Panc1 (cell line): ENCODE measurements at regions not wholly inside any gene's neighbourhood (a gene's known extent, or its start where the extent isn't known, plus 50 kb on each side); places are given as distances from the start of the nearest gene placed in this dataset.

Source experiments
- ATAC-seq: fragments of 200-7000 bp; cut with Tn5 transposase; 2 replicates; pipeline ENCODE4 v1.9.1; 2020; ENCODE audit warnings: mild to moderate bottlenecking, moderate library complexity
- BruUV-seq: library from RNA; stranded (reverse); fragments of 400-500 nt; replicated peaks from 2 replicates; lab custom pipeline; 2021; lab: Mats Ljungman, UMichigan
- CTCF ChIA-PET: fragments of 300-600 bp; sonication (Branson Sonifier 250); formaldehyde crosslinking; loops from one replicate; lab custom pipeline; 2022; ENCODE audit warnings: antibody characterized with exemption; lab: Charles Lee
- POLR2A ChIA-PET: fragments of 300-600 bp; sonication (Branson Sonifier 250); formaldehyde crosslinking; loops from one replicate; lab custom pipeline; 2022; ENCODE audit warnings: antibody characterized with exemption; lab: Charles Lee
- DNase-seq: peaks from one replicate; pipeline ENCODE4 v3.0.0-alpha.2; 2010; ENCODE audit warnings: low read depth, low spot score
- H3K27ac ChIP-seq: 2 replicates; pipeline ENCODE4 v1.5.1; 2011; ENCODE audit warnings: mild to moderate bottlenecking, low read length, inconsistent platforms
- H3K27me3 ChIP-seq: fragments of 200-500 bp; sonication (Bioruptor generic); 2 replicates; pipeline ENCODE4 v1.6.0; 2014; ENCODE audit warnings: low read length, inconsistent platforms; ENCODE audit not compliant: control insufficient read depth, insufficient read depth
- H3K36me3 ChIP-seq: fragments of 200-500 bp; sonication (Bioruptor generic); 2 replicates; pipeline ENCODE4 v1.5.1; 2014; ENCODE audit warnings: inconsistent platforms, mild to moderate bottlenecking, low read length, moderate library complexity; ENCODE audit not compliant: control insufficient read depth, insufficient read depth
- H3K4me1 ChIP-seq: 2 replicates; pipeline ENCODE4 v1.5.1; 2011; ENCODE audit warnings: inconsistent platforms, mild to moderate bottlenecking, low read length, moderate library complexity; ENCODE audit not compliant: control insufficient read depth, insufficient read depth
- H3K4me3 ChIP-seq, 2 experiments: 2 replicates each; pipeline ENCODE4 v1.5.1; 2011 to 2012; ENCODE audit warnings: low read depth in 2 of 2, low read length in 2 of 2, mild to moderate bottlenecking in 2 of 2, inconsistent platforms in 1 of 2, moderate library complexity in 1 of 2
- H3K9me3 ChIP-seq: fragments of 200-500 bp; sonication (Bioruptor generic); 2 replicates; pipeline ENCODE4 v1.5.1; 2014; ENCODE audit warnings: low read depth, mild to moderate bottlenecking, inconsistent platforms, low read length, moderate library complexity; ENCODE audit not compliant: control insufficient read depth, insufficient read depth
- CTCF ChIP-seq: fragments of 450-650 bp; IDR thresholded peaks from 2 replicates; pipeline ENCODE4 v1.5.1; 2017; ENCODE audit warnings: mild to moderate bottlenecking
- POLR2AphosphoS5 ChIP-seq: IDR thresholded peaks from 2 replicates; pipeline ENCODE4 v1.6.1; 2012; ENCODE audit warnings: mild to moderate bottlenecking, low read depth, low read length, moderate library complexity
- REST ChIP-seq, 2 experiments: IDR thresholded peaks; 2 replicates each; pipeline ENCODE4 v1.6.1; 2011 to 2012; ENCODE audit warnings: low read depth in 2 of 2, control low read depth in 1 of 2, low read length in 1 of 2, mild to moderate bottlenecking in 1 of 2, moderate library complexity in 1 of 2; ENCODE audit not compliant: insufficient read depth in 1 of 2
- SIN3A ChIP-seq: IDR thresholded peaks from 2 replicates; pipeline ENCODE4 v1.6.1; 2012; ENCODE audit warnings: low read depth, mild to moderate bottlenecking, low read length, moderate library complexity, borderline replicate concordance; ENCODE audit not compliant: insufficient read depth
- TCF7L2 ChIP-seq: IDR thresholded peaks from 2 replicates; pipeline ENCODE4 v1.6.1; 2011; ENCODE audit warnings: mild to moderate bottlenecking, low read depth, low read length, inconsistent platforms
- in situ Hi-C: cut with HindIII; loops from 2 replicates; pipeline ENCODE4 v1.10.0; 2016; ENCODE audit warnings: low sequenced_read_pairs, low pct_unique_long_range_greater_than_20kb
- intact Hi-C: fragments of 100-400 bp; cut with micrococcal nuclease; formaldehyde crosslinking; loops from one replicate; pipeline ENCODE4 v1.10.0; 2022; ENCODE audit not compliant: unreplicated experiment

- POLR2A ChIA-PET = no interaction called here
- no peaks in the 10 kb centered on the region for H3K9me3 ChIP-seq
Measured at GRCh38 chr6:48429021-48429420, 318.0 kb upstream of the PTCHD4 start.

GRCh38 chr6:48426636-48427035 lies 315.6 kb upstream of the PTCHD4 start:
- H3K4me1 ChIP-seq = no peaks in the 10 kb centered on the region
- ChIA-PET POLR2A (no interaction called here), CTCF (no interaction called here)
- no peak overlapping the region for H3K27ac ChIP-seq
- H3K9me3 ChIP-seq = no peaks in the 10 kb centered on the region
- H3K27me3 ChIP-seq = no peaks in the 10 kb centered on the region
- in situ Hi-C loops = no loop called here
- TF ChIP-seq CTCF (no peak), TCF7L2 (no peak), POLR2AphosphoS5 (no peak), REST (IDR thresholded peaks at IDR 0.05; ENCODE audit: insufficient read depth in 1 of 2, low read depth in 2 of 2, low read length in 1 of 2) (no peak), SIN3A (no peak)
- no peak for DNase-seq
- BruUV-seq = no TSS peak
- no peak overlapping the region for H3K4me3 ChIP-seq
- no peak for ATAC-seq
- intact Hi-C loops = no loop called here
- H3K36me3 ChIP-seq = no peaks in the 10 kb centered on the region

More at GRCh38 chr6:48429021-48429420, 318.0 kb upstream of the PTCHD4 start:
- Histone ChIP-seq H3K27me3 (no peaks in the 10 kb centered on the region), H3K4me1 (no peaks in the 10 kb centered on the region), H3K36me3 (no peaks in the 10 kb centered on the region), H3K27ac (no peak overlapping the region), H3K4me3 (no peak overlapping the region)
- no TSS peak for BruUV-seq
- ATAC-seq = no peak
- intact Hi-C loops = no loop called here
- DNase-seq = no peak
- in situ Hi-C loops = no loop called here
- TF ChIP-seq REST (IDR thresholded peaks at IDR 0.05; ENCODE audit: insufficient read depth in 1 of 2, low read depth in 2 of 2, low read length in 1 of 2) (no peak), TCF7L2 (no peak), POLR2AphosphoS5 (no peak), CTCF (no peak)
- CTCF ChIA-PET = no interaction called here
